GM21515 (cell line): ENCODE measurements at regions not wholly inside any gene's neighbourhood (a gene's known extent, or its start where the extent isn't known, plus 50 kb on each side); places are given as distances from the start of the nearest gene placed in this dataset.
"Not testable (repeated sequence)": the region's sequence is repeated elsewhere in the genome, so short reads cannot be mapped to it uniquely, and the experiment has no call there.

Experiments
- ATAC-seq: cut with Tn5 transposase; IDR thresholded peaks from one replicate; pipeline ENCODE4 v1.9.1; 2021; ENCODE audit not compliant: unreplicated experiment

- no peak for ATAC-seq
These were observed 222.6 kb downstream of the ANAPC1 start for GRCh38 chr2:111661286-111661940.

DNA sequence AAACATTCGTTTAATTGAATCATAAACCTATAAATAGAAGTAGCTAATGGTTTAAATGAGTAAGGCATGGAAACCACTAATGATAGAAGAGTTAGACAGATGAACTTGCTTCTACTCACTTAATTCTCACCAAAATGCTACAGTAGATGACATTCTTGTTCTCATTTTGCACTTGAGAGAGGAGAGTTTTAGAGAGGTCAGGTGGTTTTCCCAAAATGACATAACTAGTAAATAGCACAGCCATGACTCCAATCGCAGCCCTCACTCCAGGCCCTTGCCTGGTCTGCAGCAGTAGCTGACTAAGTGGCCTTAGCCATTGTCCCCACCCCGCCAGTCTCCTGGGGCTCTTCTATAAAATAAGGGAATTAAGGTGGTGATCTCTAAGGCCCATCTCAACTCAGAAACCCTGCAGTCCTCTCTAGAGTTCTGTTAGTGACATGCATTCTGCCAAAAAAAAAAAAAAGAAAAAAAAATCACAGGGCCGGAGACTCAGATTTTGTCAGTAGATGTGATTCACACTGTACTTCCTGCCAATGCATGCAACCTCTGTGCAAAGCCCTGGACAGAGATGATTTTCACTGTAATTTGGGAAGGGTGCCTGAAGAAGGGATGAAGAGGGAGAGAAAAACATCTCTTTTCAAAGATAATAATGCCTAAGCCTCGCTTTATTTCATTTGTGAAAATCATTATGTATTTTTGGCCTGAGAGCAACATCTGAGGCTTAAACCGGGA lies 221.8 kb downstream of the ANAPC1 start:
- ATAC-seq: no peak

- peak; percentile 84 for ATAC-seq
These were observed 221.1 kb downstream of the ANAPC1 start for GRCh38 chr2:111662771-111663470.

DNA sequence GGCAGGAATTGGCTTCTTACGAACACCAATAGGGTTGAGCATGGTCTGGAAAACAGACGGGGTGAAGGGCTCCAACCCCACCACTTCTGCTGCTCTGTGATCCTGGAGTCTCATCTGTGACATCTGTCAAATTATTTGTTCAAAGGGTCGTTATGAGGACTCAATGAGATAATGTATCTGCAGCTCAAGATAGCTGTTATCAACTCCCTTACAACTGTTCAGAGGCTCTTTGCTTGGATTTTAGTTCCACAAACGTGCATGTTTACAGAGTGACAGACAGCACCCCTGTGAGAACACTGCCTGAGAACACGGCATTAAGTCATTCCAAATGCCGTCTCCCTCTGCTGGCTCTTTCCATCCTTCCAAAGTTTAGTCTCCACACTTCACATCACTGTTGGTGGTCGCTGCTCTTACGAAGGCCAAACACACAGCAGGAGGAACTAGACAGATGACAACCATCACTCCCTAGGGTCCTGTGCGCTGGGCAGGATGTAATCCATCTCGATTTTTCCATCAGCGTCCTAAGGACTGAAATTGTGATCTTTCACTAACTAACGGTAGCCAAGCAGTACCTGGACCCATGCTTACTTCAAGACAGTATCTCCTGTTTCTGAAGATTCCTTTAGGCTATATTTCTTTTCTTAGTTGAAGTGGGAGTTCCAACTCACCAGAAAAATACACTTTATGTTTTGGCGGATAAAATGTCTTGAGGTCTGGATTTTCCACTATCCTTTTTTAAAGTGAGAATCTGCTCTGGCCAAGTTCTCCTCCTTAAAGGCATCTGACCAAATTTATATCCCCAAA lies 220.3 kb downstream of the ANAPC1 start:
- ATAC-seq: no peak

GRCh38 chr2:111664275-111664850 lies 219.6 kb downstream of the ANAPC1 start:
- no peak for ATAC-seq

DNA sequence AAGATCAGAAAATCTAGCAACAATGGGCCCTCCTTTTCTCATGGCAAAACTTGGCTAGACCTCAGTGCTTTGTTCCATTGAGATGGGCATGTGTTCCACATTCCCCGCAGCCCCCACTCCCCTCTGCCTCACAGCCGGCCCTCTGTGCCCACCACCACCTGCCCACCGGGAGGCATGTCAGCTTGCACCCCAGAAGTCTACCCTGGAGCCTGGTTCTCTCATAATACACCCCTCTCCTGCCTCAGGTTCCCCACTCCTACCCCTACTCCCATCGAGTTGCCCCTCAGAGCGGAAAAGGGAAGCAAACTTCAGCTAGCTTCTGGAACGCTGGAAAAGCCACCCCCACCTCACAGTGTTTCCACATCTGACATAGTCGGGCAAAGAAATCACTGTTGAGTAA lies 219.0 kb downstream of the ANAPC1 start:
- no peak for ATAC-seq

DNA sequence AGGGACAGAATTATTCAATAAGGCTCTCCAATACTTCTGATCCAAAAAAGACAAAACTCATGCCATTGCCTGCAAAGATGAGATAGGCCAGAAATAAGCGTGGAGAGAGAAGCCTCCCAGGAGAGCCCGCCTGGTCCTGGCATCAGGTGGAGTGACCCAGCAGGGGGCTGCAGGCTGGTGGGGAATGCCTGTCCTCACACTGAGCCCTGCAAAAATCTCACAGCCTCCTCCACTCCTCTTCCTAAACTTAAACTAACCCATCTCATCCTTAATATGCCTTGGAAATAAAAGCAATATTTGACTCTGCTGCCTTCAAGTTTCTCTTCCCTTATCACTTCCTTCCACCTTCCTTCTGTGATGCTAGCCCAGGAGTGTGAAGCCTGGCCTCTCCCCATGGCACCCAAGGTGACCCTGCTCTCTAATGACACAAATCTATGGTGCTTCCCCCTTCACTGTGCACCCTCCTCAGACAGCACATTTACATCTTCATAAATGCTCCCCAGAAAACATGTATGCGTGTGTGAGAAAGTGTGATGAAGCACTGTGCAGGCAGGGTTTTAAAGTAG lies 218.4 kb downstream of the ANAPC1 start:
- no peak for ATAC-seq

GRCh38 chr2:111666160-111666559 lies 217.8 kb downstream of the ANAPC1 start:
- ATAC-seq: no peak

DNA sequence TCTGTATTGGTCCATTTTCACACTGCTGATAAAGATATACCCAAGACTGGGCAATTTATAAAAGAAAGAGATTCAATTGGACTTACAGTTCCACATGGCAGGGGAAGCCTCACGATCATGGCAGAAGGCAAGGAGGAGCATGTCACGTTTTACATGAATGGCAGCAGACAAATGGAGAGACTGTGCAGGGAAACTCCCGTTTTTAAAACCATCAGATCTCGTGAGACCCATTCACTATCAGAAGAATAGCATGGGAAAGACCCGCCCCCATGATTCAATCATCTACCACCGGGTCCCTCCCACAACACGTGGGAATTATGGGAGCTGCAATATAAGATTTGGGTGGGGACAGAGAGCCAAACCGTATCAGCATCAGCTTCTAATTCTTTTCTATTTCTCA lies 217.0 kb downstream of the ANAPC1 start:
- ATAC-seq: no peak

DNA sequence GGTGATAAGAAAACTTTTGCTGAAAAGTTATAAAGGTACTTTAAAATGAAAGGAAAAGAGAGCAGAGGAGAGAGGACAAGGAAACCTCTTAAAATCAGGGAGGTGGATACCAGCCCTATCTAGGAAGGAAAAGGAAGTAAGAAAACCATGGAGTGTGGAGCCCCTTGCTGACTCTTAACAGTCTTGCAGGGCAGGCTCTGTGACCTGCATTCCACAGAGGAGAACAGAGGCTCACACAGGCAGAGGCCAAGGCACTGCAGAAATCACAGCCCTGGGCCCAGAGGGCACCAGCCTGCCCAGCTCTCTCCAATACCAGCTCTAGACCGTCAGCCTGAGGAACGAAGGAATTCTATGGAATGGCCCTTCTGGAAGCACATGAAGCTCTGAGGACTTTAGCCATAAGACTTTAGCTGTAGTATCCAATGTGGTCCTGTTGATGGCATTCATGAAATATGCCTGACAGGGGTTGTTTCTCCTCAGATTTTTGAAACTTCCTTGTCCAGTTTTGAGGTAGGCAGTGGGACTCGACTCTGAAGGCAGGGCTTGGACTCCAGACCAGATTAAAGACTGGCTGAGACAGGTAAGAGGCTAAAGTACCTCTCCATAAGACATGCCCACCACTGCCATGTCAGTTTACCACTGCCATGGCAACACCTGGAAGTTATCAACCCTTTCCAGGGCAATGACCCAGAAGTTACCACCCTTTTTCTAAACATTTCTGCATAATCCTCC lies 216.3 kb downstream of the ANAPC1 start:
- no peak for ATAC-seq

DNA sequence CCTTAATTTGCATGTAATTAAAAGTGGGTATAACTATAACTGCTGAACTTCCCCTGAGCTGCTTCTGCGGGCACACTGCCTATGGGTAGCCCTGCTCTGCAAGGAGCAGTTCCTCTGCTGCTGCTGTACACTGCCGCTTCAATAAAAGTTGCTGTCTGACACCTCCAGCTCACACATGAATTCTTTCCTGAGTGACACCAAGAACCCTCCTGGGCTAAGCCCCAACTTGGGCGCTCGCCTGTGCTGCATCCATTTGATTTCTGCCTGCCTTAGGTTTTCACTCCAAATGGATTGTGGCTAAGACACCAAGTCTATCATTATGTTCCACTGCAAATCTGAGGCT lies 215.7 kb downstream of the ANAPC1 start:
- ATAC-seq: no peak

DNA sequence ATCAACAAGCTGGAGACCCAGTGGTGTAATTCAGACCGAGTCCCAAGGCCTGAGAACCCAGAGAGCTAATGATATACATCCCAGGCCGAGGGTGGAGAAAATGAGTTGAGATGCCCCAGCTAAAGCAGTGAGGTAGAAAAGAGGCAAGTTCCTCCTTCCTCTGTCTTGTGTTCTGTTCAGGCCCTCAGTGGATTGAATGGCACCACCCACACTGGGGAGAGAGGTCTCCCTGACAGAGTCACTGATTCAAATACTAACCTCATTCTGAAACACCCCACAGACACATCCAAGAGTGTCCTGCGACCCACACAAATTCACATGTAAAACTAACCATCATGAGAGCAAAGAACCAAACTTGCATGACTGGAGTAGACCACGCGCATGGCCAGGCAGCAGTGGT lies 215.3 kb downstream of the ANAPC1 start:
- ATAC-seq: no peak

GRCh38 chr2:111669928-111670695 lies 213.9 kb downstream of the ANAPC1 start:
- no peak for ATAC-seq

DNA sequence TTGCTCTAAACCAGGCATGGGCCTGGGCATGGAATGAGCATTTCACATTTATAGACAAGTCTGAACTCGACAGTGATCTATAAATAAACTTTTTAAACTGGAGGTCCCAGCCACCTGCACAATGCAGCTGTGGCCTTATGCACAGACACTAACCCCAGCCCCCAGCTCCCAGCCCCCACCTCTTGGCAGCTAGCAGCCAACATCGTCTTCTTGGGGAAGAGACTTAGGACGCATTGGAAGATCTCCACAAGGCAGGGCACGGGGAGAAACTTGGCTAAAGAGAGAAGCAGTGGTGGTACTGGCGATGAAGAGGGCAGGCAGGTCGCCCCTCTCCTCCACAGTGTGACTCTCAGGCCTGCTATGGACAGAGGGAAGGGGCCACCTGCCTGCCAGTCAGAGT lies 213.2 kb downstream of the ANAPC1 start:
- ATAC-seq: no peak

GRCh38 chr2:111671426-111672150 lies 212.4 kb downstream of the ANAPC1 start:
- ATAC-seq: no peak

GRCh38 chr2:111672641-111673040 lies 211.4 kb downstream of the ANAPC1 start:
- not testable (repeated sequence) for ATAC-seq

DNA sequence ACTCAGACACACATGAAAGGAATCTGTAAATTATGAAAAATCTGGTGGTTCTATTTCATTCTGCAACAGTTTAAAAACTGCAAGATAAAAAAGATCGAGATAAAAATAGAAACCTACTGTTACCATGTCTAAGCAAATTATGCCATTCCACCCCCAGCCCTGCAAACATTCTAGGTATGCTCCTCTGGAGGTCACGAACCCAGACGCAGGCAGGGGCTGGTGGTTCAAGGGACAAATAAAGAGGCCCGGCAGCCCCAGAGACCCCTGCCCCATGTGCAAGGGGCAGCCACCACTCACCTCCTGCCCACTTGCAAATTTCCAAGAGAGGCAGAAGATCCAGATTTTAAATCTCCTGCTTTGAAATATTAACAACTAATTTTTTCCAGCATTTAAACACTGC lies 210.5 kb downstream of the ANAPC1 start:
- ATAC-seq: no peak

DNA sequence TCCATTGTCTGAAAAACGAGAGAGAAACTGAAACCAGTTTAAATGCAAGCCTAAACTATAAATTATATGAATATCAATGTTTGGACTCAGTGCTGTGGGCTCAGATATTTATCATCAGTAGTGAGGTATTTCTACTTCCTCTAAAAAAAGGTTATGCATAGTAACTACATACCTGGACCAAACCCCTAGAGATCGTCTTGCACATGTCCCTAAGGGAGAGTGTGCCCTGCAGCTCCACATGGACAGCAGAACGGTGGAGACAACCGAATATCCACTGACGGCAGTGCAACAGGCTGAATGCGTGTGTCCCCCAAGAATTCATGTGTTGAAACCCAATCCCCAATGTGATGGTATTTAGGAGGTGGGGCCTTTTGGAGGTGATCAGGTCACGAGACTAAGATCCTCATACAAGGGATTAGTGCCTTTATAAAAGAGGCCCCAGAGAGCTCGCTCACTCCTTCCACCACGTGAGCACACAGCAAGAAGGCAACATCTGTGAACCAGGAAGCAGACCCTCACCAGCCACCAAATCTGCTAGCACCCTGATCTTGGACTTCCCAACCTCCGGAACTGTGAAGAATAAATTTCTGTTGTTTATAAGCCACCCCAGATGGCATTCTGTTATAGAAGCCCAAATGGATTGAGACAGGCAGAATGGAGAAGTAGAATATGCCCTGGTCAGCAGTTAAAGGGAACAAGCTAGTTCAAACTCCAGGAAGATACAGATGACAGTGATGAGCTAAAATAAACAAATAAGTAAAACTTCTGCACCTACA lies 208.4 kb downstream of the ANAPC1 start:
- no peak for ATAC-seq
